ENCODE measurements at regions not wholly inside any gene's neighbourhood (a gene's known extent, or its start where the extent isn't known, plus 50 kb on each side); places are given as distances from the start of the nearest gene placed in this dataset.

DNA sequence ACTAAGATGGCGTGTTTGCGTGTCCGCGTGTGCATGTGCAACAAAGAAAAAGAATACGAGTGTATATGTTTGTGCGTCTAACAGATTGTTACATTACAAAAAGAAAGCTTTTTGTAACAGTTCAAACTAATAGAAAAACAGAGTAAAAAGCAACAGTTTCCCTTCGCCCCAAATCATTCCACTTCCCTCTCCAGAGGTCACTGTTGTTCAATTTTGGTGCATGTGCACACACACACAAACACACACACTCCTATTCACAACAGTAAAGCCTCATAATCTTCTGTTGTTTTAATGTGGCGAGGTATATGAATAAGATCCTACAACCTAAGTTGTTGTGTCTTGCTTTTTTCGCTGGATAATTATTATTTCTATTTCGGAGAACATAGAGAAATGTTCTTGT is 357.3 kb upstream of the SLC8A1 start:
- WGBS, 2 donors: 90 to 93% methylated on average over 10 of the region's 10 CpGs
- no peak for TF ChIP-seq POLR2A (IDR thresholded peaks at IDR 0.05)
- TF ChIP-seq, protein P1, sequence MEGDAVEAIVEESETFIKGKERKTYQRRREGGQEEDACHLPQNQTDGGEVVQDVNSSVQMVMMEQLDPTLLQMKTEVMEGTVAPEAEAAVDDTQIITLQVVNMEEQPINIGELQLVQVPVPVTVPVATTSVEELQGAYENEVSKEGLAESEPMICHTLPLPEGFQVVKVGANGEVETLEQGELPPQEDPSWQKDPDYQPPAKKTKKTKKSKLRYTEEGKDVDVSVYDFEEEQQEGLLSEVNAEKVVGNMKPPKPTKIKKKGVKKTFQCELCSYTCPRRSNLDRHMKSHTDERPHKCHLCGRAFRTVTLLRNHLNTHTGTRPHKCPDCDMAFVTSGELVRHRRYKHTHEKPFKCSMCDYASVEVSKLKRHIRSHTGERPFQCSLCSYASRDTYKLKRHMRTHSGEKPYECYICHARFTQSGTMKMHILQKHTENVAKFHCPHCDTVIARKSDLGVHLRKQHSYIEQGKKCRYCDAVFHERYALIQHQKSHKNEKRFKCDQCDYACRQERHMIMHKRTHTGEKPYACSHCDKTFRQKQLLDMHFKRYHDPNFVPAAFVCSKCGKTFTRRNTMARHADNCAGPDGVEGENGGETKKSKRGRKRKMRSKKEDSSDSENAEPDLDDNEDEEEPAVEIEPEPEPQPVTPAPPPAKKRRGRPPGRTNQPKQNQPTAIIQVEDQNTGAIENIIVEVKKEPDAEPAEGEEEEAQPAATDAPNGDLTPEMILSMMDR (IDR thresholded peaks at IDR 0.05): no peak
- intact Hi-C loops (cut with DNase I; ENCODE audit: low total_unique reads): no loop called here
- no peak overlapping the region for H3K4me3 ChIP-seq (ENCODE audit: low read depth, poor library complexity, severe bottlenecking)
- DNase-seq (ENCODE audit: low spot score in 2 of 2): no peak

DNA sequence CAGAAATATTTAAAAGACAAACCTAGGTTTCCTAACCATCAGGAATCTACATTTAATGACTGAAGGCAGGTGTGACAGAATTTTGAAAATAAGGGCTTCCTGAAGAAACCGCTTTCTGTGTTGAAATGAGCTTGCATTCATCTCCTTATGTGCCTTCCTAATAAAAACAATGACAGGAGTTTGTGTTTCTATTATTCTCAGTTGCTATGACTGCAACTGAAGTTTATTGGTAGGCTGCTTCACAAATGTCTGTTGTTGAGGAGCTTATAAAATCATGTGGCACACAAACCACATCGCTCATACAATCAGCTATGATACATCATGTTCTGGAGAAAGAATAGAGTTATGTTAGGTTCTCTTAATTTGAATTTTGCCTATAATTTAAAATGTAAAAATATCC is 362.7 kb upstream of the SLC8A1 start:
- 57 to 59% methylated on average over 2 of the region's 2 CpGs for WGBS, 2 donors

DNA sequence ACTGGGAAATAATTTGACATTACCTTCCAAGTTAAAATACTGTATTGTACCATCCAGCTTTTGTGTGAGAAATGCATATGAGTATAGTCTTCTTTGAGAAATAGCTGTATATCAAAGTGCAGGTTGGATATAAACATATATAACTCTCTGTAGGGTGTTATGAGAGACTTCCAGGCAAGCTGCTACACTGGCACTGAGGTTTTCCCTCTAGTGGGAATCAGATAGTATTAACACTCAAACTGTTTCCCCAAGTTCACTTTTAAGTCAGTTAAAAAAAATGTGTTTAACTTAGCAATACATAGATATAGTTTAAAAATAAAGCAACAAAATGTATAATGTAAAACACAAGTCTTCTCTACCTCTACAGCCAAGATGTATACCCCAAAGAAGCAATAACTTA is 368.4 kb upstream of the SLC8A1 start:
- no peak for DNase-seq (ENCODE audit: low spot score in 2 of 2)

More for the DNA sequence above, 362.7 kb upstream of the SLC8A1 start:
- intact Hi-C loops (cut with DNase I; ENCODE audit: low total_unique reads): no loop called here
- H3K4me3 ChIP-seq (ENCODE audit: low read depth, poor library complexity, severe bottlenecking): no peak overlapping the region
- DNase-seq (ENCODE audit: low spot score in 2 of 2): no peak
- TF ChIP-seq, protein P1 (IDR thresholded peaks at IDR 0.05): no peak
- no peak for TF ChIP-seq POLR2A (IDR thresholded peaks at IDR 0.05)

DNA sequence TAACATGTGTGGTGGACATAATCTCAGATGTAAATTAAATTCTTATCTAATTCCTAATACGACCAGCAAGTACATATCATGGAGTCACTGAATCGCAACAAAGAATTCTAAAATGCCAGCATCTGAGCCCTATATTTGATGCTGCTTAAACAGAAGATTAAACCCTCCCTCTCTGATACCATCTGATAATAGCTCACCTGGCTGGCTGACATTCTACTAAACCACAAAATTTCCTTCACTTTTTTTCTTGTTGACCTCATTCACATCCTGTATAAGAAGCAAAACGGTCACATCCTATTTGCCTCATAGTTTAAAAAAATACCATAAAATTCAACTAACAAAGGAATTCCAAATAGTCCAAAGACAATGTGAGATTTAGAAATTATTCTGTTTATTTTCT is 371.6 kb upstream of the SLC8A1 start:
- TF ChIP-seq, protein P1 (IDR thresholded peaks at IDR 0.05): no peak
- TF ChIP-seq POLR2A (IDR thresholded peaks at IDR 0.05): no peak
- no peak overlapping the region for H3K4me3 ChIP-seq (ENCODE audit: low read depth, poor library complexity, severe bottlenecking)
- intact Hi-C loops (cut with DNase I; ENCODE audit: low total_unique reads): no loop called here
- DNase-seq (ENCODE audit: low spot score in 2 of 2): no peak
- 81 to 87% methylated on average over 3 of the region's 3 CpGs for WGBS, 2 donors

More for the DNA sequence above, 368.4 kb upstream of the SLC8A1 start:
- intact Hi-C loops (cut with DNase I; ENCODE audit: low total_unique reads): no loop called here
- no peak for TF ChIP-seq POLR2A (IDR thresholded peaks at IDR 0.05)
- TF ChIP-seq, protein P1 (IDR thresholded peaks at IDR 0.05): no peak
- H3K4me3 ChIP-seq (ENCODE audit: low read depth, poor library complexity, severe bottlenecking): no peak overlapping the region

DNA sequence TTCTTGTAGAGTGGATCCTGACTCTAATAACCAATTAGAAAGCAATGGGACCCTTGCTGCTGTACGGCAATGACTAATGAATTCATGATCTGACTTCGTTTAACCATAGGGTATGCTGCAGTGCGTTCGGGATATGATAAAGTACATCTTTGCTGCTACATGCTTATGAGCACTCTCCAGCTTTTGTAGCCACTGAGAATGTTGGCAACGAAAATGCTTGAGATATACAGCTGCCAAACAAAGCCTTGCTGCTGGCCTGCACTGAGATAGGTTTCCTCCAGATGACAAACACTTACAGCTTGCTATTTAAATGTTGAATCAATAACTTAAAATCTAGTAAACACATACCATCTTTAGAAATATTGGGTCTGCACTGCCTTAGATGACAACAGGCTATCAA is 372.4 kb upstream of the SLC8A1 start:
- H3K4me3 ChIP-seq (ENCODE audit: low read depth, poor library complexity, severe bottlenecking): no peak overlapping the region
- 67 to 69% methylated on average over 5 of the region's 5 CpGs for WGBS, 2 donors
- intact Hi-C loops (cut with DNase I; ENCODE audit: low total_unique reads): no loop called here
- no peak for DNase-seq (ENCODE audit: low spot score in 2 of 2)
- no peak for TF ChIP-seq POLR2A (IDR thresholded peaks at IDR 0.05)
- TF ChIP-seq, protein P1 (IDR thresholded peaks at IDR 0.05): no peak

DNA sequence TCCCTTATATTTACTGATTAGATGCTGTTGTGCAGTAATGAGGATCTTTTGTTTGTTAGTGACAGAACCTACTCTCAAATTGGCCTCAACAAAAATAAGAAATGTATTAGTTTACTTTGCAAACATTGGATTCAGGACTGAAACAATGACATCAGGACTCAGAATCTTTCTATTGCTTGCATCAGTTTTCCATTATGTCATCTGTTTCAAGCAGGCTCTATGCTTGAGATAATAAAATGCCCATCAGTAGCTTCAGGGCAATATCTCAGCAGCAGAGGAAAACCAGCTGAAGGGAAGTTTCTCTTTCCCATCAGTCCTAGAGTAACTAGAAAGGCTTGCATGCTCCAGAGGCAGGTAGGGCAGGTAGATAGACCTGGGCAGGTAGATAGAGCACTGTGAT is 375.5 kb upstream of the SLC8A1 start:
- DNase-seq (ENCODE audit: low spot score in 2 of 2): no peak
- TF ChIP-seq POLR2A (IDR thresholded peaks at IDR 0.05): no peak
- TF ChIP-seq, protein P1 (IDR thresholded peaks at IDR 0.05): no peak
- H3K4me3 ChIP-seq (ENCODE audit: low read depth, poor library complexity, severe bottlenecking): no peak overlapping the region
- intact Hi-C loops (cut with DNase I; ENCODE audit: low total_unique reads): no loop called here
